ENCODE measurements at regions not wholly inside any gene's neighbourhood (a gene's known extent, or its start where the extent isn't known, plus 50 kb on each side); places are given as distances from the start of the nearest gene placed in this dataset.

DNA sequence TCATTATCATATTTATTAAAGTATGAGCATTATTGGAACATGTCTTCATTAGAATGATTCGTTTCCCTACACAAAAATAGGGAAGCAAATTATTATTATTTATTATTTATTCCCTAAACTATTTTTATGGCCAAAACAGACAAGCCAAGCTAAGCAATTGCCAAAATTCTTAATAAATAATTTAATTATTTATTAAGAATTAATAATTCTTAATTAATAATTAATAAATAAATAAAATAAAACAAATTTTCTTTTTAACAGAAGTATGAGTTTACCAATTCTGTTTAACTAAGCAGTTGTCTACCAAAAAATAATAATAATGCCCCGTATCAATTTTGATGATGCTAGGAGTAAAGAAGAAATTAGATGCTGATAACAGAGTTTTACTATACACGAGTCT, 1080.8 kb upstream of the AGA start:
- Histone ChIP-seq H3K27ac (ENCODE audit: low read depth, low read length) (no peak overlapping the region), H3K4me3 (ENCODE audit: low read length) (no peak overlapping the region), H3K27me3 (ENCODE audit: insufficient read depth, low read length, poor library complexity, severe bottlenecking) (no peaks in the 10 kb centered on the region), H3K9me3 (ENCODE audit: low read length) (no peaks in the 10 kb centered on the region), H3K4me1 (ENCODE audit: insufficient read depth, low read length) (no peaks in the 10 kb centered on the region), H3K36me3 (ENCODE audit: insufficient read depth, low read length) (no peaks in the 10 kb centered on the region)
- no peaks in the 10 kb centered on the region for H3K4me1 Mint-ChIP-seq
- H3K27ac Mint-ChIP-seq, result no peak overlapping the region
- H3K4me3 Mint-ChIP-seq, result no peak overlapping the region
- no peaks in the 10 kb centered on the region for H3K27me3 Mint-ChIP-seq
- no peaks in the 10 kb centered on the region for H3K36me3 Mint-ChIP-seq
- DNase-seq, result no peak
- ChIA-PET CTCF (no interaction called here), POLR2A (no interaction called here)
- peaks cover 0 to 29% (median 3%) of the 10 kb centered on the region in 5 donors for H3K9me3 Mint-ChIP-seq

GRCh38 chr4:178535939-178536579, 1093.8 kb upstream of the AGA start:
- H3K27me3 ChIP-seq (ENCODE audit: insufficient read depth, low read length, poor library complexity, severe bottlenecking), result no peaks in the 10 kb centered on the region
- H3K36me3 Mint-ChIP-seq, result no peaks in the 10 kb centered on the region
- no peaks in the 10 kb centered on the region for H3K27me3 Mint-ChIP-seq
- peaks cover 2 to 30% (median 13%) of the 10 kb centered on the region in 5 donors for H3K9me3 Mint-ChIP-seq
- no peak for DNase-seq
- H3K4me3 ChIP-seq (ENCODE audit: low read length), result no peak overlapping the region
- H3K36me3 ChIP-seq (ENCODE audit: insufficient read depth, low read length), result no peaks in the 10 kb centered on the region
- no peaks in the 10 kb centered on the region for H3K4me1 Mint-ChIP-seq
- no peak overlapping the region for H3K27ac Mint-ChIP-seq
- no peaks in the 10 kb centered on the region for H3K9me3 ChIP-seq (ENCODE audit: low read length)
- no peak overlapping the region for H3K4me3 Mint-ChIP-seq
- ChIA-PET POLR2A (no interaction called here), CTCF (no interaction called here)
- H3K27ac ChIP-seq (ENCODE audit: low read depth, low read length), result no peak overlapping the region
- H3K4me1 ChIP-seq (ENCODE audit: insufficient read depth, low read length), result no peaks in the 10 kb centered on the region

DNA sequence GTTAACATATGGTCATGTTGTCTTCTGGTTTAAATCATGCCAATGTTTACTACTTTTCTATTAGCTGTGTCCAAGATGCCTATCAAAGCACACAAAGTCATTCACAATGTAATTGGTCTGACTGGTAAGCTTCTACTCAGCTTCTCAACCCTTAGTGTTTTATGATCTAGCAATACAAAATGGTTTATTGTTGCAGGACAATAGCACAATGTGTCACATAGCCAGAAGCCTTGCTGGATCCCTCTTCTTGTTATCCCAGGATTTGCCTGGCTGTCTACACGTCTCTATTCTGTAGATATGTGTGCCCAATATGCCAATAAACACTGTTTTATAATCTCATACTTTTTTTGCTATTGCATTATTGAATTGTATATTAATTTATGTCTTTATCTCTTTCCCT, 1111.0 kb upstream of the AGA start:
- H3K4me3 Mint-ChIP-seq, result no peak overlapping the region
- H3K4me1 Mint-ChIP-seq, result no peaks in the 10 kb centered on the region
- ChIA-PET CTCF (no interaction called here), POLR2A (no interaction called here)
- H3K9me3 ChIP-seq (ENCODE audit: low read length), result no peaks in the 10 kb centered on the region
- DNase-seq, result no peak
- H3K36me3 ChIP-seq (ENCODE audit: insufficient read depth, low read length), result no peaks in the 10 kb centered on the region
- H3K27ac ChIP-seq (ENCODE audit: low read depth, low read length), result no peak overlapping the region
- H3K27ac Mint-ChIP-seq, result no peak overlapping the region
- H3K36me3 Mint-ChIP-seq, result no peaks in the 10 kb centered on the region
- no peaks in the 10 kb centered on the region for H3K4me1 ChIP-seq (ENCODE audit: insufficient read depth, low read length)
- no peaks in the 10 kb centered on the region for H3K27me3 Mint-ChIP-seq
- no peaks in the 10 kb centered on the region for H3K27me3 ChIP-seq (ENCODE audit: insufficient read depth, low read length, poor library complexity, severe bottlenecking)
- H3K9me3 Mint-ChIP-seq, result peaks cover 0 to 30% (median 2%) of the 10 kb centered on the region in 5 donors
- no peak overlapping the region for H3K4me3 ChIP-seq (ENCODE audit: low read length)

GRCh38 chr4:178554352-178554751, 1112.1 kb upstream of the AGA start:
- Mint-ChIP-seq H3K27ac (no peak overlapping the region), H3K36me3 (no peaks in the 10 kb centered on the region), H3K4me3 (no peak overlapping the region), H3K9me3 (peaks cover 0 to 26% (median 2%) of the 10 kb centered on the region in 5 donors), H3K4me1 (no peaks in the 10 kb centered on the region), H3K27me3 (no peaks in the 10 kb centered on the region)
- Histone ChIP-seq H3K4me3 (ENCODE audit: low read length) (no peak overlapping the region), H3K9me3 (ENCODE audit: low read length) (no peaks in the 10 kb centered on the region), H3K27ac (ENCODE audit: low read depth, low read length) (no peak overlapping the region), H3K36me3 (ENCODE audit: insufficient read depth, low read length) (no peaks in the 10 kb centered on the region), H3K4me1 (ENCODE audit: insufficient read depth, low read length) (no peaks in the 10 kb centered on the region), H3K27me3 (ENCODE audit: insufficient read depth, low read length, poor library complexity, severe bottlenecking) (no peaks in the 10 kb centered on the region)
- no peak for DNase-seq
- ChIA-PET CTCF (no interaction called here), POLR2A (no interaction called here)

DNA sequence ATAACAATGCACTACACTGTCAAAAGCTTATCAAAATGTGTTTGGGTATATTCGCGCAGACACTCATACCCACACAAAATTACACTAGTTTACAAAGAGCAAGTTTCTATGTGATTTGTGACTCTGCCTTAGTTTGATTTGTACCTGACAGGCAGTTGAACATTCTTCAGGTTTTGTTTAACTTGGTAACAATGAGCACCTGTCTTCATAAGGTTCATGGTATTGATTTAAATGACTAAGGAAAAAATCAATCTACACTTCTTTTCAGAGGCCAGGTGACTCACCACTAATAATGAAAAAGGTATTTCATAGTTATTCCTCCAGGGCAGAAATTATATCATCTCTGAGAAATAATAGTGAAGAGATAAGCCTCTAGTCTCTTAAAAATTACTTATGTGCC, 1114.6 kb upstream of the AGA start:
- no peaks in the 10 kb centered on the region for H3K27me3 Mint-ChIP-seq
- Histone ChIP-seq H3K36me3 (ENCODE audit: insufficient read depth, low read length) (no peaks in the 10 kb centered on the region), H3K9me3 (ENCODE audit: low read length) (no peaks in the 10 kb centered on the region), H3K4me3 (ENCODE audit: low read length) (no peak overlapping the region), H3K4me1 (ENCODE audit: insufficient read depth, low read length) (no peaks in the 10 kb centered on the region), H3K27me3 (ENCODE audit: insufficient read depth, low read length, poor library complexity, severe bottlenecking) (no peaks in the 10 kb centered on the region), H3K27ac (ENCODE audit: low read depth, low read length) (no peak overlapping the region)
- ChIA-PET CTCF (no interaction called here), POLR2A (no interaction called here)
- H3K36me3 Mint-ChIP-seq, result no peaks in the 10 kb centered on the region
- no peak for DNase-seq
- H3K4me3 Mint-ChIP-seq, result no peak overlapping the region
- no peak overlapping the region for H3K27ac Mint-ChIP-seq
- no peaks in the 10 kb centered on the region for H3K4me1 Mint-ChIP-seq
- peaks cover 0 to 35% (median 3%) of the 10 kb centered on the region in 5 donors for H3K9me3 Mint-ChIP-seq

DNA sequence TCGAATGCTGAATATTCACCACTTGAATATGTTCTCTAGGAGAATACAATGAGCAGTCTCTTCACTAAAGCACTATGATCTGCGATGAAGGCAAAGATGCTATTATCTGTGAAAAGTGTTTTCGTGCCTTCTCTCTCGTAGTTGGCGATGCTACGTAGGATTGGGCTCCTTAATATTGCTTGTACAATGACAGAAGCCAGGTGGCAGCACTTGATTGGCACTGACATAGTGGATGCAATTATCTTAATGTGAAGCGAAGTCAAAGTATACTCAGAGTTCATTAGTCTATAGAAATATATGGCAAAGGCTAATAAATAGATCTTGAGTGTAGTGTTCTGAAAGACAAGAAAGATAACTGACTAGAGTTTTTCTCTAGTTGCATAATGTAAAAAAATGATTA, 1135.7 kb upstream of the AGA start:
- Histone ChIP-seq H3K27ac (ENCODE audit: low read depth, low read length) (no peak overlapping the region), H3K9me3 (ENCODE audit: low read length) (no peaks in the 10 kb centered on the region), H3K4me1 (ENCODE audit: insufficient read depth, low read length) (no peaks in the 10 kb centered on the region), H3K36me3 (ENCODE audit: insufficient read depth, low read length) (no peaks in the 10 kb centered on the region), H3K27me3 (ENCODE audit: insufficient read depth, low read length, poor library complexity, severe bottlenecking) (no peaks in the 10 kb centered on the region), H3K4me3 (ENCODE audit: low read length) (no peak overlapping the region)
- POLR2A ChIA-PET, result no interaction called here
- Mint-ChIP-seq H3K27me3 (no peaks in the 10 kb centered on the region), H3K9me3 (peaks cover 0 to 15% (median 10%) of the 10 kb centered on the region in 5 donors), H3K4me3 (no peak overlapping the region), H3K27ac (no peak overlapping the region), H3K4me1 (no peaks in the 10 kb centered on the region), H3K36me3 (no peaks in the 10 kb centered on the region)
- CTCF ChIA-PET, result no interaction called here
- no peak for DNase-seq

GRCh38 chr4:178595500-178596138, 1153.4 kb upstream of the AGA start:
- DNase-seq, result no peak
- H3K27me3 Mint-ChIP-seq, result no peaks in the 10 kb centered on the region
- no peaks in the 10 kb centered on the region for H3K4me1 Mint-ChIP-seq
- no peaks in the 10 kb centered on the region for H3K36me3 Mint-ChIP-seq
- no peak overlapping the region for H3K4me3 Mint-ChIP-seq
- POLR2A ChIA-PET, result no interaction called here
- H3K36me3 ChIP-seq (ENCODE audit: insufficient read depth, low read length), result no peaks in the 10 kb centered on the region
- no peaks in the 10 kb centered on the region for H3K4me1 ChIP-seq (ENCODE audit: insufficient read depth, low read length)
- peaks cover 4 to 31% (median 17%) of the 10 kb centered on the region in 5 donors for H3K9me3 Mint-ChIP-seq
- no peaks in the 10 kb centered on the region for H3K27me3 ChIP-seq (ENCODE audit: insufficient read depth, low read length, poor library complexity, severe bottlenecking)
- CTCF ChIA-PET, result no interaction called here
- H3K9me3 ChIP-seq (ENCODE audit: low read length), result no peaks in the 10 kb centered on the region
- H3K27ac Mint-ChIP-seq, result no peak overlapping the region
- H3K27ac ChIP-seq (ENCODE audit: low read depth, low read length), result no peak overlapping the region
- no peak overlapping the region for H3K4me3 ChIP-seq (ENCODE audit: low read length)

GRCh38 chr4:178598672-178599071, 1156.4 kb upstream of the AGA start:
- Mint-ChIP-seq H3K27ac (no peak overlapping the region), H3K27me3 (no peaks in the 10 kb centered on the region), H3K9me3 (peaks cover 4 to 30% (median 17%) of the 10 kb centered on the region in 5 donors), H3K4me1 (no peaks in the 10 kb centered on the region), H3K4me3 (no peak overlapping the region), H3K36me3 (no peaks in the 10 kb centered on the region)
- no peaks in the 10 kb centered on the region for H3K36me3 ChIP-seq (ENCODE audit: insufficient read depth, low read length)
- POLR2A ChIA-PET, result no interaction called here
- CTCF ChIA-PET, result no interaction called here
- H3K27me3 ChIP-seq (ENCODE audit: insufficient read depth, low read length, poor library complexity, severe bottlenecking), result no peaks in the 10 kb centered on the region
- H3K27ac ChIP-seq (ENCODE audit: low read depth, low read length), result no peak overlapping the region
- DNase-seq, result no peak
- H3K9me3 ChIP-seq (ENCODE audit: low read length), result no peaks in the 10 kb centered on the region
- no peaks in the 10 kb centered on the region for H3K4me1 ChIP-seq (ENCODE audit: insufficient read depth, low read length)
- H3K4me3 ChIP-seq (ENCODE audit: low read length), result no peak overlapping the region
